HG02981 (cell line): ENCODE measurements at regions not wholly inside any gene's neighbourhood (a gene's known extent, or its start where the extent isn't known, plus 50 kb on each side); places are given as distances from the start of the nearest gene placed in this dataset.

Source experiments
- ATAC-seq: cut with Tn5 transposase; IDR thresholded peaks from one replicate; pipeline ENCODE4 v1.9.1; 2021; ENCODE audit warnings: mild to moderate bottlenecking, moderate library complexity; ENCODE audit not compliant: unreplicated experiment

GRCh38 chr16:80054647-80055046 lies 454.1 kb upstream of the MAF start:
- no peak for ATAC-seq

DNA sequence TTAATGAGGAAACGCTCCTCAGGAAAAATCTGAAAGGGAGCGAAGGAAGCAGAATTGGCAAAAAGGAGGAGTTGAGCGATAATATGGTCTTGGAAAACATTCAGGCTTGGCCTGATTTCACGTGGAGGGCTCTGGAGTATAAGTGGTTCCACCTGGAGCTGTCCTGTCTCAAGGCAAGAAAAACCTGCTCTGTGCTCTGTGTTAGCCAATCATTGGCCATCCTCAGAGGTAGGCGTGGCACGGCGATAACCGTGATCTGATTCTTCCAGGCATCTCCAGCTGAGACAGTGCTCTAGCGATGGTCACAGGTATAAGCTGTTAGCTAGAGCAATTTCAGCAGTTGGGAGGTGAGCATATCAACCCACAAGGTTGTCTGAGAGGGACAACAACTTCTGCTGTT lies 450.5 kb upstream of the MAF start:
- ATAC-seq, result no peak

GRCh38 chr16:80048250-80048649 lies 447.7 kb upstream of the MAF start:
- no peak for ATAC-seq

DNA sequence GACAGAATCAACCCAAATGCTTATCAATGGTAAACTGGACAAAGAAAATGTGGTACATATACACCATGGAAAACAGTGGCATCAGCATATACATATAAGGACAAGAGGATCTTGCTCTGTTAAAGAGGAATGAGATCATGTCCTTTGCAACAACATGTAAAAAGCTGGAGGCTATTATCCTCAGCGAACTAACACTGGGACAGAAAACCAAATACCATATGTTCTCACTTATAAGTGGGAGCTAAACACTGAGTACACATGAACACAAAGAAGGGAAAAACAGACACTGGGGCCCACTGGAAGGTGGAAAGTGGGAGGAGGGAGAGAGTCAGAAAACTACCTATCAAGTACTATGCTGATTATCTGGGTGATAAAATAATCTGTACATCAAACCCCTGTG lies 447.3 kb upstream of the MAF start:
- no peak for ATAC-seq

- ATAC-seq, result no peak
These were observed 446.3 kb upstream of the MAF start for GRCh38 chr16:80046848-80047247.

DNA sequence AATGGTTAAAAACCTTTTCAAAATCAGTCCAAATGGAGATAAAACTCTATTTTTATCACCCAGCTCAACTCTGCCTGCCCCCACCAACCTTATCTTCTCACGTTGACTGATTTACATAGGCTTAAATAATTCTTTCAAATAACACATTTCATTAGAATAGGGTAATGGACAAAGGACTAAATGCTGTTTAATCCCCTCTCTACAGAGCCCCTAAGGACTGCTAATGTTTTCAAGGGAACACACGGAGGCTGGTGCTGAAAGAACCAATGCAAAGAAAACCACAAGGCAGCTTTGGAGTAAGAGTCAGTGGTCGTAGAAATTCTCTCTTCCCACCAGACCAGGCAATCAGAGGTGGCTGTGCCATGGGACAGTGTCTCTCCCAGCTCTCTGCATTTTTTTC lies 445.7 kb upstream of the MAF start:
- ATAC-seq, result no peak

DNA sequence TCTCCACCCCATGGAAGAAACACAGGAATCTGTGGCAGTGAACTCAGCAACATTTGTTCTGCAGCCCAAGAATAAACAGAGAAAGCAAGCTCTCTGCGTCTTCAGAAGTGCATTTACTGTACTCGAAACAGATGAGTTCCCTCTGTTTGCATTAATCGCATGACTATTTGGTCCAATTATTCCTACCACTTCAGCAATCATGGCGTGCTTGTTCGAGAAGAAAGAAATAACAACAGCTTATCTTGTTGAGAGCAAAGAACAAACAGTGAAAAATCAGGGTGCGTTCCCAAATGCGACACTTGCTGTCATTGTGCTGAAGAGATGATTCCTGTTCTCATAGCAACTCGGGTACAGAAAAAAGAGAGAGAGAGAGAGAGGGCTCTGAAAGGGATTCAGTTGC lies 445.3 kb upstream of the MAF start:
- no peak for ATAC-seq

- ATAC-seq, result no peak
These were observed 440.9 kb upstream of the MAF start for GRCh38 chr16:80041410-80041809.

DNA sequence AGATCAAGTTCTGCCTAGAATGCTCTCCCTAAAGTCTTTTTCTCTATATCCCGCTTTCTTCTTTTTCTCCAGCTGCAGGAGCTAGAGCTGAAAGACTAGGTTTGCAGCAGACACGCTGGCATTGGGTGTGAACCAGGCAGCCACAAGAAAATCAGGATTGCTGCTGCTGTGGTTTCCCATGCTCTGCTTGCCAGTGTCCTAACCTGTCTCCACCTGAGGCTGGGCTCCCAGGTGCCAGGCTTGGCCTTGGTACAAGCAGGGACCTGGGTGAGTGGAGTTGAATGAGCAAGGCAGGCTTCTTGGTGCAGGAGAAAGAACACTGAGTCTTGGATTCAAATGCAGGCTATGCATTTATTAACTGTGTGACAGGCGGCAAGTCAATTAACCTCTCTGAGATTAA lies 440.3 kb upstream of the MAF start:
- no peak for ATAC-seq

DNA sequence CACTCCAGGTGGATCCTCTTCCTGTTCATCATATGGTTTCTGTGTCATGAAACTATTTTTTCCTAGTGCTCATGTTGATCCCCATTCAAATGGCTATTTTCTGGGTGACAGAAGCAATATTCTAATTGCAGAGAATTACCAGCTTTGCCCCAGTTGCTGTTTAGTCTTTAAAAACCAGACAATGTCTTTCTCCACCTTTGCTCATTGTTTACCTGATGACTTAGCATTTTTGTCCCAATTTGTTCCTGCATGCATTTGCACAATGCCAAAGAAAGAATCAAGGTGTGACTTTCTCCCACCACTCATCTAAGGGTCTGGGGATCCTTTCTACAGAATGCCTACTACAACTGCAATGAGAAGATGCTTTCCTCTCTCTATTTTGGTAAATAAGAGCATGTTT lies 439.9 kb upstream of the MAF start:
- ATAC-seq, result no peak

DNA sequence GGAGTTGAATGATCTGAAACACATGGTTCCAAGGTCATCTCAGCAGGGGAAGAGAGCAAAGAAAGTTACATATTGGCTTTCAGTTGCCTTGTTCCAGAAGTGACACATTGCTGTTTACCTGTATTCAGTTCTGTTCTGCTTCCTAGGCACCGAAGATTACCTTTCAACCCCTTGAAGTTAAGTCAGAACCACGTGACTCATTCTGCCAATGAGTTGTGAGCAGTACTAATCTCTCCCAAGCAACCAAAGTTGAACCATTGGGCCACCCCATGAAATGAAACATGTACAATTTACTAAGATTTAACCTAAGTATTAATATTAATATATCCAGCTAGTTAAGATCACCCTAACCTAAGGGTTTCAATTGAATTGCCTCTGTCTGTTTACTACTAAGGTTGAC lies 439.2 kb upstream of the MAF start:
- ATAC-seq, result no peak

- no peak for ATAC-seq
These were observed 438.0 kb upstream of the MAF start for GRCh38 chr16:80038566-80038965.

DNA sequence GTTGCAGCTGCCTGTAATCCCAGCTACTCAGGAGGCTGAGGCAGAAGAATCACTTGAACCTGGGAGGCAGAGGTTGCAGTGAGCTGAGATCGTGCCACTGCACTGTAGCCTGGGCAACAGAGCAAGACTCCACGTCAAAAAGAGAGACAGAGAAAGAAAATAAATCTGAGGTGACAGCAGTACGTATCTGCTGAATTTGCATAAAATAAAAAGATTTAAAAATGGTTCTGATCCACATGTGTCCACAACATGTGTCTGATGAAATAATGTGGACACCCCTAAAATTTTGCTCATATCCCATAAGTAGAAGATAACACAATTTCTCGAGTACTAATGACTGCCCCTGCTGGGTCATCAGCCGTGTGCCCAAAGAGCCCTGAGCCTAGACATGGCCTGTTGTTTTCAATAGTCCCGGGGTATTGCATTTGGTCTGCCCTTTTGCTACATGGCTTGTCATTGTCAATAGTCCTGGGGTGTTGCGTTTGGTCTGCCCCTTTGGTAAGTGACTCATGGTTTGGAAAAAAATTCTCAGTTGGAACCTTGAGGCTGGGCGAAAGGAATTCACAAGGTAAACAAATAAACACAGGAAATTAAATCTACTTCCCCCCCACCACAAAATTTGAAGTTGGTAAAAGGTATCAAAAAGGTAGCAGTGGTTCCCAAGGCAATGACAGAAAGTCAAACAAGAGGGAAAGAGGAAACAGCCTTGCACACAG lies 434.6 kb upstream of the MAF start:
- ATAC-seq, result no peak

- no peak for ATAC-seq
These were observed 433.9 kb upstream of the MAF start for GRCh38 chr16:80034469-80034826.

DNA sequence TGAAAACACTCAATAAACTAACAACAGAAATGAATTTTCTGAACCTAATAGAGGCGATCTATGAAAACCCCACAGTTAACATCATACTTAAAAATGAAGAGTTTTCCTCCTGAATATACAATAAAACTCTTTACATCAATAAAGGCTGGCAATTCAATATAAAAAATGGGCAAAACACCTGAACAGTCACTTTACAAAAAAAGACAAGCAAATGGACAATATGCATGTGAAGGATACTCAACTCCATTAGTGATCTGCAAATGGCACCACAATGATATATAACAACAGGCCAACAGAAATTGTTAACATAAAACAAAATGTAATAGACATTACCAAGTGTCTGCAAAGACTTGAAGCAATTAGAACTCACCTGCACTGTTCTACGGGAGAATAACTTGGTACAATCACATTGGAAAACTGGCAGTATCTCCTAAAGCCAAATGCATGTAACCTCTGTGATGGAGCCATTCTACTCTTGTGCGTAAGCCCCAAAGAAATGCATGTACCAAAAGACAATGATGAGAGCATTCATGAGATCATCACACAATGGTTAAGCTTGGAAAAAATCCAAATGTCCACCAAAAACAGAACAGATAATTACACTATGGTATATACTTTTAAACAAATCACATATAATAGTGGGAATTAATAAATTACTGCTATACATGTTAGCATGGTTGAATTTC lies 433.4 kb upstream of the MAF start:
- no peak for ATAC-seq

DNA sequence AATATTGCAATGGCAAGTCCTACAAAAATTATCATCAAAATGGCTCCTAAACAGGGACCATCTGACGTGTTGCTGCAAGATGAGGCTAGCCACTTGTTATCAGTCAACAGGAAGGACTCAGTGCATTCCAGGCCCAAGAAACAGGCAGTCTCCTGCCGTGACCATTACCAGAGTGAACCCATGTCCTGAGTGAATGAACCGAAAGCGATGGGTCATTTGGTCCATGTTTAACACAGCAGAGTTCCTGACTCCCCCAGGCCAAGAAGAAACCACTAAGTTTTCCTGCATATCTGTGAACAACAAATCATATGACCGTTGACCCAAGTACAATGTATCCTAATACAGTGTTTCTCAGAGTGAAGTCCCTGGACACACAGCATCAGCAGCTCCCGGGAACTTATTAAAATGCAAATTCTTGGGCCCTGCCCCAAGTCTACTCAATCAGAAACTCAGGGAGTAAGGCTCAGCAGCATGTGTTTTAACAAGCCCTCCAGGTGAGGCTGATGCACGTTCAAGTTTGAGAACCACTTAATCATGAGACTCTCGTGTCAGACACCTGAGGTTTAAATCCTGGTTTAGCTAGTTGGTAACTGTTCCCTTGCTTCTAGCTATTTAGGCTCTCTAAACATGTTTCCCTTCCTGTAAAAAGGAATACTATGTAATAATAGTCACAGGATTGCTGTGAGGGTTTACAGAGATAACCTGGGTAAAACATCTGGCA lies 429.4 kb upstream of the MAF start:
- no peak for ATAC-seq

- ATAC-seq, result no peak
These were observed 428.8 kb upstream of the MAF start for GRCh38 chr16:80029381-80029630.

- ATAC-seq, result no peak
These were observed 428.2 kb upstream of the MAF start for GRCh38 chr16:80028581-80029380.

DNA sequence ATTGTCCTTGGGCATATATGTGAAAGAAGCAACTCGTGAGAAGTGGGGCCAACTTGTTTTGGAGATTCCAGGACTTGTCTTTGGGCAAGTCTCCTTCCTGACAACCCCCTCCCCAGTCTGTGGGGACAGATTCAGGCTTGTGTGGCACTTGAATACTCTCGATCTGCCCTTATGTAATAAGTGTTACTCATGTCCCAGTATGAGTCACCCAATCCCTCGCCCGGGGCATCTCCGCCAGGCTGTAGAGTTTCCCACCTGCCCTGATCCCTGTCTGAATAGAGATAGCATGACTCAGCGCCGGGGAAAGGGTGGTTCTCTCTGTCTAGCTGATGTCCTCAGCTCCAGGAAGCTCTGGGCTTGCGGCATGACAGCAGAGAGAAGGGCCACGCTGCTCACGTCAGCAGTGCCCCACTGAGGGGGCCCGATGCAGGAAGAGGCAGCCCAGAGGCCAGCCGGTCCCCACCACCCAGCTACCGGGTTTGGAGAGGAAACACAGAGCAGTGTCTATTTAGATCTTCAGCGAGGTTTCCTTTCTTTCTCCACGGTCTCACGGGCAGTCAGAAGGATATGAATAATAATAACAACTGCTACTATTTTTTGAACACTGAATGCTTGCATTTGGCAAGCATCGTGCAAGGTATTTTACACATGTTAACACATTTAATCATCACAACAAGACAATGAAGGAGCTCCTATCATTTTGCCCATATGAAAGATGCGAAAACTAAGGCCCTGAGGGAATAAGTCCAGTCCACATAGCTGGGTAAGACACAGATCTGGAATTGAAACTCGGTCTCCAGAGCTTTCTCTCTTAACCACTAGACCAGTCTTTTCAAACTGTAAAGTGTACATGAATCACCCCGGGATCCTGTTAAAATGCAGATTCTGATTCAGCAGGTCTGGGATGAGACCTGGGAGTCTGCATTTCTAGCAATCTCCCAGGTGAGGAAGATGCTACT lies 426.7 kb upstream of the MAF start:
- ATAC-seq, result peak; percentile 78

DNA sequence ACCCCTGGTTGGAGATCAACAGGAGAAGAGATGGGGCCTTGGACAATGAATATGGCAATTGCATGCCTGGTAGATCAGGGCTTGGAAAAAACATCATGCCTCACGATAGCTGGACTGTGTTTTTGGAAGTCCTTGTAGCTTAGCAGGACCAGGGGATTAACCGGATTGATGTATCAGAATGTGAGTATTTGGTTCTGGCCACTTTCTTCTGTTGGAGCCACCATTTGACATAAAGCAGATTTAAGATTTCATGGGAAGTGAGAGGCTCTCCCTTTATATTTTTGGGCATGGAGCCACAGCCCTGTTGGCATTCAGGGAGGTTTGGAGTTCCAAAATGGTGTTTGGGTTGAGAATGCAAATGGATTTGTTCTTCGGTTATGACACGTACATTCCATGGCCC lies 424.7 kb upstream of the MAF start:
- ATAC-seq, result no peak

DNA sequence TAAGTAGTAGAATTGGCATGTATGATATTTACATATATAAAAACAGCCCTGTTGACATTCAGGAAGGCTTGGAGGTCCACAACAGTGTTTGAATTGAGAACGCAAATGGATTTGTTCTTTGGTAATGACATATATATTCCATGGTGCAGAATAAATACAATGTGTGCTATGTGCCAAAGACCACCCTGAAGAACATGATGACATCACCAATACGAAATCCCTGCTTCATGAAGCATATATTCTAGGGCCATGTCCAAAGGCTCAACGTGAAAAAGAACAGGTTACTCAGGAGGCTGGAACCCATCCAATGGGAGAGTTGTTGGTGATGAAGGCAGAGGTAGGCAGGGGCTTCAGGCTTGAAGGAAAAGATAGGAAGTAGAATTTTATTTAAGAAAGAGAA lies 423.9 kb upstream of the MAF start:
- no peak for ATAC-seq
